C4-2B (cell line): ENCODE measurements at regions not wholly inside any gene's neighbourhood (a gene's known extent, or its start where the extent isn't known, plus 50 kb on each side); places are given as distances from the start of the nearest gene placed in this dataset.

Source experiments
- ZFX ChIP-seq: fragments of 450-650 bp; IDR thresholded peaks from 2 replicates; pipeline ENCODE4 v1.6.1; 2017
- TF ChIP-seq, protein P1 (sequence below): fragments of 450-650 bp; conservative IDR thresholded peaks from 2 replicates; pipeline ENCODE4 v1.5.1; 2017; ENCODE audit warnings: mild to moderate bottlenecking

DNA sequence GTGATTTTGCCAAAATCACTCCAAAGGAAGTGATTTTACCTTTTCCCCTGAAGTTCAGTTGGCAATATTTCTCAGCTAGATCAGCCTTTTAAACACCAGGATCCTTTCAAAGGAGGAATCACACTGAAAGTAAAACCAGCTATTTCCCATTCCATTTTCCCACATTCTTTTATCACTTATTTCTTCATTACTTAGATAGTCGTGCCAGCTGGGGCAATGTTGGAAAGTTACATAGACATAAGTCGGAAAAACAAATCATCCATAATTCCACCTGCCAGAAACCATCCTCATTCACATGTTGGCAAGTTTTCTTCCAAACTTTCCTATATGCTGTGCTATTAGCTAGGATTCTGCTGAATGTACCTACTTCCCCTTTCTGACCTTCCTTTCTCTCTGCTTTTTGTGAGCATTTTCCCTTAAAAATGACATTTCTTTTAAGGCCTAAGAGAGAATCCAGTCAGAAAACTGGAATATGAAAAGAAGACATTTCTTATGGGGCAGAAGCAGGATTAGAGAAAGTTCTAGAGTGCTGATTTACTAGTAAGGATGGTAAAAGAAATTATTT lies 170.0 kb upstream of the STK17B start:
- TF ChIP-seq, protein P1, sequence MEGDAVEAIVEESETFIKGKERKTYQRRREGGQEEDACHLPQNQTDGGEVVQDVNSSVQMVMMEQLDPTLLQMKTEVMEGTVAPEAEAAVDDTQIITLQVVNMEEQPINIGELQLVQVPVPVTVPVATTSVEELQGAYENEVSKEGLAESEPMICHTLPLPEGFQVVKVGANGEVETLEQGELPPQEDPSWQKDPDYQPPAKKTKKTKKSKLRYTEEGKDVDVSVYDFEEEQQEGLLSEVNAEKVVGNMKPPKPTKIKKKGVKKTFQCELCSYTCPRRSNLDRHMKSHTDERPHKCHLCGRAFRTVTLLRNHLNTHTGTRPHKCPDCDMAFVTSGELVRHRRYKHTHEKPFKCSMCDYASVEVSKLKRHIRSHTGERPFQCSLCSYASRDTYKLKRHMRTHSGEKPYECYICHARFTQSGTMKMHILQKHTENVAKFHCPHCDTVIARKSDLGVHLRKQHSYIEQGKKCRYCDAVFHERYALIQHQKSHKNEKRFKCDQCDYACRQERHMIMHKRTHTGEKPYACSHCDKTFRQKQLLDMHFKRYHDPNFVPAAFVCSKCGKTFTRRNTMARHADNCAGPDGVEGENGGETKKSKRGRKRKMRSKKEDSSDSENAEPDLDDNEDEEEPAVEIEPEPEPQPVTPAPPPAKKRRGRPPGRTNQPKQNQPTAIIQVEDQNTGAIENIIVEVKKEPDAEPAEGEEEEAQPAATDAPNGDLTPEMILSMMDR, result no peak
- no peak for TF ChIP-seq ZFX
